C4-2B (cell line): ENCODE measurements at regions not wholly inside any gene's neighbourhood (a gene's known extent, or its start where the extent isn't known, plus 50 kb on each side); places are given as distances from the start of the nearest gene placed in this dataset.

Experiments used
- ZFX ChIP-seq: fragments of 450-650 bp; IDR thresholded peaks from 2 replicates; pipeline ENCODE4 v1.6.1; 2017
- TF ChIP-seq, protein P1 (sequence below): fragments of 450-650 bp; conservative IDR thresholded peaks from 2 replicates; pipeline ENCODE4 v1.5.1; 2017; ENCODE audit warnings: mild to moderate bottlenecking

DNA sequence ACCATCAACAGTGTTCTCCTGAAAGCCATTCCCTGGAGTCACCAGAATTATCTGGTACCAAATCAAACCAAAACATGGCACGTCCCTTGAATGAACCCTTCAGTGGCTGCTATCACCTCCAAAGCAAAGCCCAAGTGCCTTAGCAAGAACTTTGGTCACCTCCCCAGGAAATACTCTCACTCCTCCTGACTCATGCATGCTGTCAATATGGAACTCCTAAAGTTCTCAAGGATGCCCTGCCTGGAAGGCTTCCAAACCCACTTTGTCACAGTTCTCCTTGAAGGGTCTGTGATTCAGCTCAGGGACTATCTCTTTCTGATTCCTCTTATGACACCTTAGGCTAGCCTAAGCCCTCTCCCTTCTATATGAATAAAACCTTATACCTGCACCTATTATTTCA, 146.1 kb upstream of the RUNX1 start:
- TF ChIP-seq, protein P1, sequence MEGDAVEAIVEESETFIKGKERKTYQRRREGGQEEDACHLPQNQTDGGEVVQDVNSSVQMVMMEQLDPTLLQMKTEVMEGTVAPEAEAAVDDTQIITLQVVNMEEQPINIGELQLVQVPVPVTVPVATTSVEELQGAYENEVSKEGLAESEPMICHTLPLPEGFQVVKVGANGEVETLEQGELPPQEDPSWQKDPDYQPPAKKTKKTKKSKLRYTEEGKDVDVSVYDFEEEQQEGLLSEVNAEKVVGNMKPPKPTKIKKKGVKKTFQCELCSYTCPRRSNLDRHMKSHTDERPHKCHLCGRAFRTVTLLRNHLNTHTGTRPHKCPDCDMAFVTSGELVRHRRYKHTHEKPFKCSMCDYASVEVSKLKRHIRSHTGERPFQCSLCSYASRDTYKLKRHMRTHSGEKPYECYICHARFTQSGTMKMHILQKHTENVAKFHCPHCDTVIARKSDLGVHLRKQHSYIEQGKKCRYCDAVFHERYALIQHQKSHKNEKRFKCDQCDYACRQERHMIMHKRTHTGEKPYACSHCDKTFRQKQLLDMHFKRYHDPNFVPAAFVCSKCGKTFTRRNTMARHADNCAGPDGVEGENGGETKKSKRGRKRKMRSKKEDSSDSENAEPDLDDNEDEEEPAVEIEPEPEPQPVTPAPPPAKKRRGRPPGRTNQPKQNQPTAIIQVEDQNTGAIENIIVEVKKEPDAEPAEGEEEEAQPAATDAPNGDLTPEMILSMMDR = no peak
- TF ChIP-seq ZFX = no peak
